ENCODE measurements at regions not wholly inside any gene's neighbourhood (a gene's known extent, or its start where the extent isn't known, plus 50 kb on each side); places are given as distances from the start of the nearest gene placed in this dataset.

DNA sequence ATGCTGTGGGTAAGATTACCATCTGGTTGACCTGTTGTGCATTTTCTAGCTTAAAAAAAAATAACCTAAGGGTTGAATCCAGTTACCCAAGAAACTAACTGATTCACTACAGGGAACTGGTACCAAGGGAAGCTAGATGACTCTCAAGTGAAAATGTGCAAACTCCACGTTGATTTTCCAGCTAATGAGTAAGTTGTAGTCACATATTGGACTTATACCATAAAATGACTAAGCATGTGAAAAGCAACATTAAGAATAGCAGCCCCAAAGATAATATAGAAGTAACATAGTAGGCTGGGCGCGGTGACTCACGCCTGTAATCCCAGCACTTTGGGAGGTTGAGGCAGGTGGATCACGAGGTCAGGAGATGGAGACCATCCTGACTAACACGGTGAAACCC is 270.9 kb downstream of the SPRY1 start:
- H3K4me3 ChIP-seq = no peak overlapping the region
- WGBS, 2 donors = 94 to 96% methylated on average over 6 of the region's 6 CpGs
- H3K4me1 ChIP-seq = no peaks in the 10 kb centered on the region
- H3K9me3 ChIP-seq = no peaks in the 10 kb centered on the region
- no peak for TF ChIP-seq EP300 (IDR thresholded peaks at IDR 0.05)
- TF ChIP-seq, protein P1, sequence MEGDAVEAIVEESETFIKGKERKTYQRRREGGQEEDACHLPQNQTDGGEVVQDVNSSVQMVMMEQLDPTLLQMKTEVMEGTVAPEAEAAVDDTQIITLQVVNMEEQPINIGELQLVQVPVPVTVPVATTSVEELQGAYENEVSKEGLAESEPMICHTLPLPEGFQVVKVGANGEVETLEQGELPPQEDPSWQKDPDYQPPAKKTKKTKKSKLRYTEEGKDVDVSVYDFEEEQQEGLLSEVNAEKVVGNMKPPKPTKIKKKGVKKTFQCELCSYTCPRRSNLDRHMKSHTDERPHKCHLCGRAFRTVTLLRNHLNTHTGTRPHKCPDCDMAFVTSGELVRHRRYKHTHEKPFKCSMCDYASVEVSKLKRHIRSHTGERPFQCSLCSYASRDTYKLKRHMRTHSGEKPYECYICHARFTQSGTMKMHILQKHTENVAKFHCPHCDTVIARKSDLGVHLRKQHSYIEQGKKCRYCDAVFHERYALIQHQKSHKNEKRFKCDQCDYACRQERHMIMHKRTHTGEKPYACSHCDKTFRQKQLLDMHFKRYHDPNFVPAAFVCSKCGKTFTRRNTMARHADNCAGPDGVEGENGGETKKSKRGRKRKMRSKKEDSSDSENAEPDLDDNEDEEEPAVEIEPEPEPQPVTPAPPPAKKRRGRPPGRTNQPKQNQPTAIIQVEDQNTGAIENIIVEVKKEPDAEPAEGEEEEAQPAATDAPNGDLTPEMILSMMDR (IDR thresholded peaks at IDR 0.05) = no peak
- TF ChIP-seq POLR2AphosphoS5 (IDR thresholded peaks at IDR 0.05) = no peak
- TF ChIP-seq POLR2A (IDR thresholded peaks at IDR 0.05) = no peak
- no peaks in the 10 kb centered on the region for H3K36me3 ChIP-seq
- no peak overlapping the region for H3K27ac ChIP-seq
- DNase-seq = no peak
- H3K27me3 ChIP-seq = no peaks in the 10 kb centered on the region
- intact Hi-C loops (cut with DNase I) = no loop called here

- H3K4me1 ChIP-seq = no peaks in the 10 kb centered on the region
- WGBS, 2 donors = 95 to 98% methylated on average over 2 of the region's 2 CpGs
These were observed 271.4 kb downstream of the SPRY1 start for GRCh38 chr4:123667991-123668390.

DNA sequence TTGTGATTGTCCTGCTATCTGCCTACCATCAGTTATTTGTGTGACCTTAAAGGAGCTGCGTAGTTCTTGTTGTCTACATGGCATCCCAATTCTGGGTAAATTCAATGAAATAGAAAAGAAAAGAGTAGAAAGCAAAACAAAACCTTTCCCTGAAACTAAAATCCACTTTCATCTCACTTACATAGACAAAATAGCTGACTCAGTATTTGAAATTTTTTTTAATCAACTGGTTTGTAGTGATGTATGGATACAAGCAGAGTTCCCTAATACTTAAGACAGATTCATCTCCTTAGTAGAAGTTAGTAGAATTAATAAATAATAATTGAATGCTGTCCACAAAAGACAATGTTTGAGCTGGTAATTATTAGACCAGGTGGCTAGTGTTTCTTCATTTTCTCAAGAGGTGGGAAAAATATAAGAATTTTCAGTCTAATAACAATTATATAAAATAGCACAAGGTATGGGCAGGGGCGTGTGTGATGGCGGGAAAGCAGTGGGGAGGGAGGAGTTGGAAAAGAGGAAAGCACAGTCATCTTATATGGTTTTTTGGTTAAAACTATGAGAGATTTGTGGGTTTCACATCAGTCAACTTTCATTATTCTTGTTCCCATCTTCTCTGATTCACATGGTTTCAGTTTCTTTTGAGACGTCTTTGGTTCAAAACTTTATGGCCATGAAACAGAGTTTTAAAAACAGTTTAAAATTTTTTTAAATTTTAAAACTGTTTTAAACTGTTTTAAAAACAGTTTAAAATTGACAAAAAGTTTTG is 275.2 kb downstream of the SPRY1 start:
- Histone ChIP-seq H3K4me3 (no peak overlapping the region), H3K9me3 (no peaks in the 10 kb centered on the region), H3K4me1 (no peaks in the 10 kb centered on the region), H3K27me3 (no peaks in the 10 kb centered on the region), H3K36me3 (no peaks in the 10 kb centered on the region), H3K27ac (no peak overlapping the region)
- intact Hi-C loops (cut with DNase I) = no loop called here
- no peak for DNase-seq
- WGBS, 2 donors = 51 to 86% methylated on average over 4 of the region's 4 CpGs
- TF ChIP-seq POLR2A (IDR thresholded peaks at IDR 0.05) (no peak), POLR2AphosphoS5 (IDR thresholded peaks at IDR 0.05) (no peak), EP300 (IDR thresholded peaks at IDR 0.05) (no peak)
- TF ChIP-seq, protein P1 (IDR thresholded peaks at IDR 0.05) = no peak

More at GRCh38 chr4:123667991-123668390, 271.4 kb downstream of the SPRY1 start:
- DNase-seq = no peak
- H3K4me3 ChIP-seq = no peak overlapping the region
- H3K27me3 ChIP-seq = no peaks in the 10 kb centered on the region
- no peak for TF ChIP-seq POLR2AphosphoS5 (IDR thresholded peaks at IDR 0.05)
- TF ChIP-seq POLR2A (IDR thresholded peaks at IDR 0.05) = no peak
- TF ChIP-seq EP300 (IDR thresholded peaks at IDR 0.05) = no peak
- TF ChIP-seq, protein P1 (IDR thresholded peaks at IDR 0.05) = no peak
- H3K27ac ChIP-seq = no peak overlapping the region
- H3K36me3 ChIP-seq = no peaks in the 10 kb centered on the region
- intact Hi-C loops (cut with DNase I) = no loop called here
- no peaks in the 10 kb centered on the region for H3K9me3 ChIP-seq

- Histone ChIP-seq H3K9me3 (no peaks in the 10 kb centered on the region), H3K27ac (no peak overlapping the region), H3K27me3 (no peaks in the 10 kb centered on the region), H3K4me3 (no peak overlapping the region), H3K4me1 (no peaks in the 10 kb centered on the region), H3K36me3 (no peaks in the 10 kb centered on the region)
- no peak for DNase-seq
- WGBS, 2 donors = 32 to 52% methylated on average over 3 of the region's 3 CpGs
- intact Hi-C loops (cut with DNase I) = no loop called here
- peak in 1 of 4 donors; percentile 7 for TF ChIP-seq POLR2AphosphoS5 (IDR thresholded peaks at IDR 0.05)
- TF ChIP-seq EP300 (IDR thresholded peaks at IDR 0.05) = no peak
These were observed 276.4 kb downstream of the SPRY1 start for GRCh38 chr4:123672987-123673386.

GRCh38 chr4:123673971-123674370 is 277.4 kb downstream of the SPRY1 start:
- Histone ChIP-seq H3K27ac (no peak overlapping the region), H3K4me3 (no peak overlapping the region), H3K27me3 (no peaks in the 10 kb centered on the region), H3K4me1 (no peaks in the 10 kb centered on the region), H3K36me3 (no peaks in the 10 kb centered on the region), H3K9me3 (no peaks in the 10 kb centered on the region)
- WGBS, 2 donors = 83 to 85% methylated on average over 2 of the region's 2 CpGs
- intact Hi-C loops (cut with DNase I) = no loop called here
- TF ChIP-seq, protein P1 (IDR thresholded peaks at IDR 0.05) = no peak
- TF ChIP-seq POLR2A (IDR thresholded peaks at IDR 0.05) (no peak), EP300 (IDR thresholded peaks at IDR 0.05) (no peak), POLR2AphosphoS5 (IDR thresholded peaks at IDR 0.05) (no peak)
- DNase-seq = no peak

All from sigmoid colon (tissue), 6 donors.